Lung (tissue), 11 donors: ENCODE measurements at regions not wholly inside any gene's neighbourhood (a gene's known extent, or its start where the extent isn't known, plus 50 kb on each side); places are given as distances from the start of the nearest gene placed in this dataset.

Source experiments
- ATAC-seq: fragments of 200-7000 bp; cut with Tn5 transposase; one replicate; pipeline ENCODE4 v1.9.1; 2020; ENCODE audit warnings: moderate number of reproducible peaks; ENCODE audit not compliant: insufficient read depth, low FRiP score
- DNase-seq, 3 donors: peaks; one replicate each; pipeline ENCODE4 v3.0.0-alpha.2; 2013 to 2017
- H3K27ac ChIP-seq, 2 donors: one replicate each; pipeline ENCODE4 v1.5.1; 2013; ENCODE audit warnings: mild to moderate bottlenecking in 2 of 2, moderate library complexity in 2 of 2, control low read depth in 1 of 2, inconsistent platforms in 1 of 2, low read depth in 1 of 2, low read length in 1 of 2
- H3K27me3 ChIP-seq, 3 donors: one replicate each; pipeline ENCODE4 v1.5.1; 2013; ENCODE audit warnings: low read length in 2 of 3; ENCODE audit not compliant: control insufficient read depth in 3 of 3, insufficient read depth in 3 of 3
- H3K36me3 ChIP-seq, 4 donors: one replicate each; pipeline ENCODE4 v1.5.1; 2013; ENCODE audit warnings: low read length in 4 of 4, mild to moderate bottlenecking in 1 of 4, moderate library complexity in 1 of 4; ENCODE audit not compliant: control insufficient read depth in 4 of 4, insufficient read depth in 4 of 4
- H3K4me1 ChIP-seq, 5 donors: one replicate each; pipeline ENCODE4 v1.5.1; 2013; ENCODE audit warnings: low read length in 5 of 5, mild to moderate bottlenecking in 2 of 5, moderate library complexity in 1 of 5; ENCODE audit not compliant: control insufficient read depth in 5 of 5, insufficient read depth in 5 of 5
- H3K4me3 ChIP-seq: one replicate; pipeline ENCODE4 v1.5.1; 2013; ENCODE audit warnings: mild to moderate bottlenecking, control low read depth, moderate library complexity
- H3K9ac ChIP-seq, 2 donors: one replicate each; pipeline ENCODE4 v1.5.1; 2013; ENCODE audit warnings: low read length in 2 of 2, control low read depth in 1 of 2; ENCODE audit not compliant: insufficient read depth in 1 of 2
- H3K9me3 ChIP-seq, 4 donors: one replicate each; pipeline ENCODE4 v1.5.1; 2013; ENCODE audit warnings: low read length in 3 of 4, mild to moderate bottlenecking in 1 of 4, moderate library complexity in 1 of 4; ENCODE audit not compliant: control insufficient read depth in 4 of 4, insufficient read depth in 3 of 4
- CTCF ChIP-seq: IDR thresholded peaks from 2 replicates; pipeline ENCODE4 v1.5.1; 2012; ENCODE audit warnings: mild to moderate bottlenecking; ENCODE audit errors: control extremely low read depth, extremely low read depth
- WGBS, 2 donors: extraction: QIAGEN DNeasy Blood & Tissue Kit; methylation state at CpG; one replicate each; pipeline ENCODE4 v1.1.7; 2013; 5-methylcytosine and 5-hydroxymethylcytosine counted together
- donor health status: control.
- donor health status: control.
- donor health status: Bipolar disorder and iron deficiency.
- donor health status: healthy.
- donor health status: DM: yes; HTN: yes; CAD: no.

GRCh38 chr10:64283621-64284020, 762.4 kb downstream of the REEP3 start:
- no peaks in the 10 kb centered on the region for H3K4me1 ChIP-seq
- ATAC-seq (no peak), DNase-seq (no peak)
- peaks cover 0 to 1% (median 0%) of the 10 kb centered on the region in 4 donors for H3K9me3 ChIP-seq
- no peak overlapping the region for H3K27ac ChIP-seq
- no peak for TF ChIP-seq CTCF
- 88 to 92% methylated on average over 3 of the region's 3 CpGs for WGBS, 2 donors
- no peak overlapping the region for H3K9ac ChIP-seq
- H3K36me3 ChIP-seq, result no peaks in the 10 kb centered on the region
- H3K4me3 ChIP-seq, result no peak overlapping the region
- no peaks in the 10 kb centered on the region for H3K27me3 ChIP-seq

GRCh38 chr10:64286533-64286932, 765.3 kb downstream of the REEP3 start:
- DNase-seq, result no peak
- 84 to 86% methylated on average over 2 of the region's 2 CpGs for WGBS, 2 donors
- no peak overlapping the region for H3K4me3 ChIP-seq
- H3K4me1 ChIP-seq, result no peaks in the 10 kb centered on the region
- peaks cover 0 to 1% (median 0%) of the 10 kb centered on the region in 4 donors for H3K9me3 ChIP-seq
- H3K27ac ChIP-seq, result no peak overlapping the region
- H3K27me3 ChIP-seq, result no peaks in the 10 kb centered on the region
- no peaks in the 10 kb centered on the region for H3K36me3 ChIP-seq
- no peak for TF ChIP-seq CTCF
- no peak for ATAC-seq
- no peak overlapping the region for H3K9ac ChIP-seq

GRCh38 chr10:64288404-64288803, 767.2 kb downstream of the REEP3 start:
- TF ChIP-seq CTCF, result no peak
- WGBS, 2 donors, result 86 to 91% methylated on average over 1 of the region's 1 CpG
- no peak overlapping the region for H3K9ac ChIP-seq
- peaks cover 0 to 1% (median 0%) of the 10 kb centered on the region in 4 donors for H3K9me3 ChIP-seq
- H3K27me3 ChIP-seq, result no peaks in the 10 kb centered on the region
- DNase-seq, result no peak
- no peak for ATAC-seq
- H3K4me1 ChIP-seq, result no peaks in the 10 kb centered on the region
- H3K27ac ChIP-seq, result no peak overlapping the region
- H3K36me3 ChIP-seq, result no peaks in the 10 kb centered on the region
- H3K4me3 ChIP-seq, result no peak overlapping the region

GRCh38 chr10:64303566-64303965, 782.4 kb downstream of the REEP3 start:
- no peak for TF ChIP-seq CTCF
- Histone ChIP-seq H3K36me3 (no peaks in the 10 kb centered on the region), H3K4me1 (no peaks in the 10 kb centered on the region), H3K9ac (no peak overlapping the region), H3K9me3 (no peaks in the 10 kb centered on the region), H3K27ac (no peak overlapping the region), H3K27me3 (no peaks in the 10 kb centered on the region), H3K4me3 (no peak overlapping the region)
- ATAC-seq (no peak), DNase-seq (no peak)
- 89% methylated on average over 1 of the region's 1 CpG for WGBS, 2 donors
